BJ (cell line): ENCODE measurements at regions not wholly inside any gene's neighbourhood (a gene's known extent, or its start where the extent isn't known, plus 50 kb on each side); places are given as distances from the start of the nearest gene placed in this dataset.

Experiments
- CTCF ChIA-PET: fragments of 350-600 bp; formaldehyde crosslinking; extraction: SDS; loops from one replicate; lab custom pipeline; 2021; ENCODE audit warnings: antibody characterized with exemption, inconsistent platforms; lab: Yijun Ruan, JAX
- POLR2A ChIA-PET: fragments of 300-600 bp; sonication (Branson Sonifier 250); formaldehyde crosslinking; extraction: SDS; loops from one replicate; lab custom pipeline; 2021; ENCODE audit warnings: antibody characterized with exemption; lab: Charles Lee
- DNase-seq: peaks from one replicate; pipeline ENCODE4 v3.0.0-alpha.2; 2011; ENCODE audit warnings: low read depth
- H3K27me3 ChIP-seq: 2 replicates; pipeline ENCODE4 v1.6.0; 2011; ENCODE audit warnings: low read length; ENCODE audit not compliant: control insufficient read depth, insufficient read depth
- H3K36me3 ChIP-seq: 2 replicates; pipeline ENCODE4 v1.5.1; 2011; ENCODE audit warnings: low read length; ENCODE audit not compliant: control insufficient read depth, insufficient read depth
- H3K4me3 ChIP-seq: 2 replicates; pipeline ENCODE4 v1.5.1; 2011; ENCODE audit warnings: low read depth, mild to moderate bottlenecking, control low read depth, low read length
- TF ChIP-seq, protein P1 (sequence below): IDR thresholded peaks from 2 replicates; pipeline ENCODE4 v1.5.1; 2011; ENCODE audit warnings: low read depth, mild to moderate bottlenecking, control low read depth, inconsistent platforms, low read length, moderate library complexity; ENCODE audit not compliant: insufficient read depth

DNA sequence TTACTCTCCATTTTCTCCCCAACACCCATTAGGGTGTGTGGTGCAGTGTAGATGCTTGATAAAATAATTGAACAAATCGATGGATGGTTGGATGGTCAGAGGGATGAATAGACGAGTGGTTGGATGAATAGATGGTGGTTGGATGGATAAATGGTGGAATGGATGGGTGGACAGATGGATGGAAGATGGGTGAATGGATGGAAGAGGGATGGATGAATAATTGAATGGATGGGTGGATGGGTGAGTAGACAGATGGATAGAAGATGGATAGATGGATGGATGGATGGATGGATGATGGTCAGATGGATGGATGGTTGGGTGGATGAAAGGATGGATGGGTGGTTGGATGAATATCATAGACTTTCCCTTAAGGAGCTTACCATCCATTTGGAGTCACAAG lies 95.0 kb upstream of the BOD1 start:
- Histone ChIP-seq H3K36me3 (no peaks in the 10 kb centered on the region), H3K4me3 (no peak overlapping the region), H3K27me3 (no peaks in the 10 kb centered on the region)
- ChIA-PET CTCF (no interaction called here), POLR2A (no interaction called here)
- TF ChIP-seq, protein P1, sequence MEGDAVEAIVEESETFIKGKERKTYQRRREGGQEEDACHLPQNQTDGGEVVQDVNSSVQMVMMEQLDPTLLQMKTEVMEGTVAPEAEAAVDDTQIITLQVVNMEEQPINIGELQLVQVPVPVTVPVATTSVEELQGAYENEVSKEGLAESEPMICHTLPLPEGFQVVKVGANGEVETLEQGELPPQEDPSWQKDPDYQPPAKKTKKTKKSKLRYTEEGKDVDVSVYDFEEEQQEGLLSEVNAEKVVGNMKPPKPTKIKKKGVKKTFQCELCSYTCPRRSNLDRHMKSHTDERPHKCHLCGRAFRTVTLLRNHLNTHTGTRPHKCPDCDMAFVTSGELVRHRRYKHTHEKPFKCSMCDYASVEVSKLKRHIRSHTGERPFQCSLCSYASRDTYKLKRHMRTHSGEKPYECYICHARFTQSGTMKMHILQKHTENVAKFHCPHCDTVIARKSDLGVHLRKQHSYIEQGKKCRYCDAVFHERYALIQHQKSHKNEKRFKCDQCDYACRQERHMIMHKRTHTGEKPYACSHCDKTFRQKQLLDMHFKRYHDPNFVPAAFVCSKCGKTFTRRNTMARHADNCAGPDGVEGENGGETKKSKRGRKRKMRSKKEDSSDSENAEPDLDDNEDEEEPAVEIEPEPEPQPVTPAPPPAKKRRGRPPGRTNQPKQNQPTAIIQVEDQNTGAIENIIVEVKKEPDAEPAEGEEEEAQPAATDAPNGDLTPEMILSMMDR, result no peak
- no peak for DNase-seq

DNA sequence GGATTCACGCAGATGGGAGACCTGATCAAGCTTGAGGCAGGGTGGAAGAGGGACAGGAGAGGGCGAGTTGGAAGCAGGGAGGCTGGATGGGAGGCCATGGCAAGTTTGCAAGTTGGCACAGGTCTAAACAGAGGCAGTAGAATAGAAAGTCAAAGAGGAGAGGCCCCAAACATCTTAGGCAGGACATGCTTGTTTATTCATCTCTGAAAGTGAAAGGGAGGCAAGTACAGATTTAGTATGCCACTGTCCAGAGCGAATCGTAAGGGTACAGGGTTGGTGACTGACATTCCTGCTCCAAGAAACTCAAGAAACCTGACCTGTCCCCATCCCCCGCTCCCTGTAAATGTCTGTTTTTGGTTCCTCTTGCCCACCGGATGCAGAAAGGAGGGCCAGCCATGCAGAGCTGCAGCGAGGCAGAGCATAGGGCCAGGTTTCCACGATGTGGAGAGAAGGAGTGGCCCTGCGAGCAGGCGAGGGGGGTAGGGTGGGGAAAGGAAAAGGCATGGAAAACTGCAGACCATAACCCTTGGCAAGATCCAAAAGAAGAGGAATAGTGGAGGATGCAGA lies 96.2 kb upstream of the BOD1 start:
- H3K4me3 ChIP-seq, result no peak overlapping the region
- TF ChIP-seq, protein P1, result no peak
- H3K27me3 ChIP-seq, result no peaks in the 10 kb centered on the region
- no peak for DNase-seq
- no peaks in the 10 kb centered on the region for H3K36me3 ChIP-seq
- ChIA-PET CTCF (interaction anchor here (1.2 kb wide), 1 partner anchor 8 kb away, joined by 3 read pairs; no protein-coding TSS in a partner anchor), POLR2A (no interaction called here)

DNA sequence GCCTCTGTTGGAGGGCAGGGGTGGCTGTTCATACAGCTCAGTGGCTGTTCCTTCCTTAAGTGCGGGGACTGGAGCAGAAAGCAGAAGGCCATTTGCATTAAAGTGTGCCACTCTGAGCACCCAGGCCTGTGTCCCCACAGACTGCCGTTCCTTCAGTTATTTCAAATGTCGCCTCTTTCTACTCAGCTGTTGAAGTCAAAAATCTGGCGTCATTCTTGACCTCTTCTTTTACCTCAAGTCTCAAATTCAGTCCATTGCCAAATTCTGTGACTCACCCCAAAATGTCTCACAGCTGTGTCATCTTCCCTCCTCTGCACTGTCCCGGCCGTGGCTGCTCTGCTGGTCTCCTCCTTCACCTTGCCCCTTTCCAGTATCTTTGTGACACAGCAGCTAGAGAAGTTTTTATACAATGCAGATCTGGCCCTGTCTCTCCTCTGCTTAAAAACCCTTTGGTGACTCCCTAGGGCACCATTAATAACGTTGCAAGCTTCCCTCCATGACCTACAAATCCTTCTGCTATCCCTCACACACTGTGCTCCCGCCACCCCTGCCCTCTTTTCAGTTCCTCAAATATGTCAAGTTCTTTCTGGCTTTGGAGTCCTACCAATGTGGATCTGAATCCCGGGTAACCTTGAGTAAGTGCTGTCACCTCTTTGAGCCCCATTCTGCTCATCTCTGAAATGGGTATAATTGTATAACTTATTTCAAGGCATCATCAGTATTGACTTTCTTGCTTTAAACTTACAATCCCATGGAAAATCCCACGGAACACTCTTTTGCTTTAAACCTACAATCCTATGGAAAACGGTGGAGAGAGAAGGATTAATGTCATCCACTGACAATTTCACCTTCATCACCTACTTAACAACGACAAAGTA lies 98.3 kb upstream of the BOD1 start:
- POLR2A ChIA-PET, result no interaction called here
- no peaks in the 10 kb centered on the region for H3K27me3 ChIP-seq

DNA sequence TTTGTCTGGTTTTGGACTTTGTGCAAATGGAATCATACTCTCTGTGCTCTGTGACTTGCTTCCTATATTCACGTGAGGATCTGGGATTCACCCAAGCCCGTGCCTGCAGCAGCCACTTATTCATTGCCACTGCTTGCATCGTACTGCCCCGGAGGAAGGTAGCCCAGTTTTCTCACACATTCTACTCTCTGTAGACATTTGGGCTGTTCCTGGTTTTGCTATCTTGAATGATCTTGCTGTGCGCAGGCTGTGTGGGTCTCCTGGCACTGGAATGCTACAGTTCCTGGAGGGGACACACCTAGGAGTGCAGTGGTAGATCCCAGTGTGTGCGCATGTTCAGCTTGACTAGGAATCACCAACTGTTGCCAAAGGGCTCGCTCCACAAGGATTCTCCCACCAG lies 99.2 kb upstream of the BOD1 start:
- ChIA-PET POLR2A (no interaction called here), CTCF (interaction anchor here (1.0 kb wide), 1 partner anchor 11 kb away, joined by 3 read pairs; no protein-coding TSS in a partner anchor)
- Histone ChIP-seq H3K4me3 (no peak overlapping the region), H3K36me3 (no peaks in the 10 kb centered on the region), H3K27me3 (no peaks in the 10 kb centered on the region)
- TF ChIP-seq, protein P1, result no peak
- no peak for DNase-seq

More for the DNA sequence above, 98.3 kb upstream of the BOD1 start:
- Histone ChIP-seq H3K36me3 (no peaks in the 10 kb centered on the region), H3K4me3 (no peak overlapping the region)
- CTCF ChIA-PET, result no interaction called here
- peak; percentile 54 for DNase-seq
- TF ChIP-seq, protein P1, result no peak

DNA sequence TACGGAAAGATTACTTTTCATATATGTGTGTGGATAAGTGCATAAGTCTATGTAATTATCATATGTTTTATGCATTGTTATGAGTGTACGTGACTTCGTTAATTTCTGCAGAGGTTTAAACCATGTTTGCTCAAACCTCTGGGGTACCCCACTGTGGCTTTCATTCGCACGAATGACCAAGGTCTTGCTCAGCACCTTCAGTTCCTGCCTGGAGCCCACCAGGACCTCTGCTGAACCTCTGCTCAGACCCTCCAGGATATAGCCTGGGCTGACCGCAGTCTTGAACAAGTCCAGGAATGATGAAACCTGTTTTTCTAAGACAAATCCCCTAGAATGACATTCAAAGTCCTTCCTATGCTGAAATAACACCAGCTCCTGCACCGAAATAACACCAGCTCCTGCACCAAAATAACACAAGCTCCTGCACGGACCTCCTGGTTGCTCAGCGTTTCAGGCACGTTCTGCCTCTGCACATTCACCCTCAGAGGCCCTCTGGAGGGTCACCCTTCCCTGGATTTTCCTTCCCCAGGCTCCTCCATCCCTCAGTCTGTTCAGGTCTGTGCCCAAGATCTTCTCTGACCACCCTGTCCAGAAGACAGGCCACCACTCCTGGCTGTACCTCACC lies 99.7 kb upstream of the BOD1 start:
- Histone ChIP-seq H3K4me3 (no peak overlapping the region), H3K27me3 (no peaks in the 10 kb centered on the region), H3K36me3 (no peaks in the 10 kb centered on the region)
- TF ChIP-seq, protein P1, result no peak
- ChIA-PET CTCF (interaction anchor here (1.0 kb wide), 1 partner anchor 10 kb away, joined by 3 read pairs; no protein-coding TSS in a partner anchor), POLR2A (no interaction called here)
- no peak for DNase-seq
